Astrocyte of the cerebellum (primary cell): ENCODE measurements at regions not wholly inside any gene's neighbourhood (a gene's known extent, or its start where the extent isn't known, plus 50 kb on each side); places are given as distances from the start of the nearest gene placed in this dataset.

Source experiments
- DNase-seq: peaks from one replicate; pipeline ENCODE4 v3.0.0-alpha.2; 2011; ENCODE audit warnings: low read depth
- H3K4me3 ChIP-seq: 2 replicates; pipeline ENCODE4 v1.5.1; 2011; ENCODE audit warnings: mild to moderate bottlenecking, low read depth, low read length, moderate library complexity
- in situ Hi-C: cut with HindIII; loops from 2 replicates; pipeline ENCODE4 v1.10.0; 2017; ENCODE audit warnings: low sequenced_read_pairs
- TF ChIP-seq, protein P1 (sequence below): IDR thresholded peaks from 2 replicates; pipeline ENCODE4 v1.5.1; 2012; ENCODE audit warnings: low read length, low read depth, moderate library complexity, mild to moderate bottlenecking; ENCODE audit errors: missing control alignments

DNA sequence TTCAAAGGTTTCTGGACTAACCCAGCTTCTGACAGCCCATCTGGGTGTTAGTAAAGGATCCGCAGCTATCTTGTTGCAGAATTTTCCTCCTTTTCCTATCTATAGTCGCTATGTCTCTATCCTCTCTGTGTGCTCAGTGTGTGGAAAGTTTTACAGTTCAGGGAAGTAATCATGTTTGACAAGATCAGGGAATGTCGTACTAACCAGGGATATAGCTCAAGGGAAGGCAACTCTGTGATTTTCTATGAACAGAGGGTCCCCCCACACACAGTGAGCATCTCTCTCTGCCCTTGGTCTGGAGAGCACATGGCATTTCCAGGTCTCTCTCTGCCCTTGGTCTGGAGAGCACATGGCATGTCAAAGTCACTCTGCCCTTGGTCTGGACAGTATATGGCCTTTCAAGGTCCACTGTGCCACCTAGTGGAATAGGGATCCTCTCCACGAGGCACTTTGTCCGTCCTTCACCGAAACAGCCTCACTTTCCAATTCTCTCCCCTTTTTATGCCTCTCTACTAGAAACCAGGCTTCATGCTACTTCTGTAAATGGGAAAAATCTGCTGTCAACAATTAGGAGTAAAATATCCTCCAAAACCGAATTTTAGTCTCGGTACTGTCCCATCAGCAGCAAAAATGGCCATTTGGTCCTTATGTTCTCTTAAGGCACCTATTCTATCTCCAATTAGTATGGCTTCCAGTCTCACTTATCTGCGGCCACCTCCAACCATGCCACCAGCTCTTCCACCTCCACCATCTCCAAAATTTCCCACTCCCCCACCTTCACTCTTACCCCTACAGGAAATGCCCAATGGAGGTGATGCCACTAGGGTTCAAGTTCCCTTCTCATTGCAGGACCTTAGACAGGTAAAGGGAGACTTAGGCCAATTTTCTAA, 88.7 kb downstream of the IGLL5 start:
- DNase-seq: no peak
- TF ChIP-seq, protein P1, sequence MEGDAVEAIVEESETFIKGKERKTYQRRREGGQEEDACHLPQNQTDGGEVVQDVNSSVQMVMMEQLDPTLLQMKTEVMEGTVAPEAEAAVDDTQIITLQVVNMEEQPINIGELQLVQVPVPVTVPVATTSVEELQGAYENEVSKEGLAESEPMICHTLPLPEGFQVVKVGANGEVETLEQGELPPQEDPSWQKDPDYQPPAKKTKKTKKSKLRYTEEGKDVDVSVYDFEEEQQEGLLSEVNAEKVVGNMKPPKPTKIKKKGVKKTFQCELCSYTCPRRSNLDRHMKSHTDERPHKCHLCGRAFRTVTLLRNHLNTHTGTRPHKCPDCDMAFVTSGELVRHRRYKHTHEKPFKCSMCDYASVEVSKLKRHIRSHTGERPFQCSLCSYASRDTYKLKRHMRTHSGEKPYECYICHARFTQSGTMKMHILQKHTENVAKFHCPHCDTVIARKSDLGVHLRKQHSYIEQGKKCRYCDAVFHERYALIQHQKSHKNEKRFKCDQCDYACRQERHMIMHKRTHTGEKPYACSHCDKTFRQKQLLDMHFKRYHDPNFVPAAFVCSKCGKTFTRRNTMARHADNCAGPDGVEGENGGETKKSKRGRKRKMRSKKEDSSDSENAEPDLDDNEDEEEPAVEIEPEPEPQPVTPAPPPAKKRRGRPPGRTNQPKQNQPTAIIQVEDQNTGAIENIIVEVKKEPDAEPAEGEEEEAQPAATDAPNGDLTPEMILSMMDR: no peak
- no peak overlapping the region for H3K4me3 ChIP-seq
- in situ Hi-C loops: no loop called here

DNA sequence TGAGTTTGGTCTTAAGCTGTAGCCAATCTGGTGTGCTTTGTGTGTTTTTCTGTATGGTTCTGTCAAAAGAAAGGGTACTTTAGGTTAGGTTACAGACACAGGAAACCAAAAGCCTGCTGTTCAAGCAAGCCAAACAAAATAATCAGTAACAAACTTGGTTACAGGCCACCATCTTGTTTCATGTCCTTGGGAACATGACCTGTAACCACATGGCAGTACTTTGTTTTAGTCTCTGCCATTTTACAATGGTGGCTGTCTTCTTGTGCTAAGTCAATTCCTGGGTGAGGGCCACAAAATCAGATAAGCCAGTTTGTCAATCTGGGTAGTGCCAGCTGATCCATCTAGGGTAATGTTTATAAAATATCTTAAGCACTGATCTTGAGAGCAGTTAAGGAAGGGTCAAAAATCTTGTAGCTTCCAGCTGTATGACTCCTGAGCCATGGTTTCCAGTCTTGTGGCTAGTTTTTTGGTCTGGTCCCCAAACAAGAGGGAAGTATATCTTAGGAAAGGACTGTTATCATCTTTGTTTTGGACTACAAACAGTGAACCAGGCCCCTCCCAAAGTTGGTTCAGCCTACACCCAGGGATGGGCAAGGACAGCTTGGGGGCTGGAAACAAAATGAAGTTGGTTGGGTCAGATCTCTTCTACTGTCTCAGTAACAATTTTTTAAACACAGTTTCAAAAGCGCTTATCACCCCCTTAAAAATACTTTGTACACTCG, 90.0 kb downstream of the IGLL5 start:
- in situ Hi-C loops: no loop called here
- TF ChIP-seq, protein P1: no peak
- no peak overlapping the region for H3K4me3 ChIP-seq
- DNase-seq: no peak

DNA sequence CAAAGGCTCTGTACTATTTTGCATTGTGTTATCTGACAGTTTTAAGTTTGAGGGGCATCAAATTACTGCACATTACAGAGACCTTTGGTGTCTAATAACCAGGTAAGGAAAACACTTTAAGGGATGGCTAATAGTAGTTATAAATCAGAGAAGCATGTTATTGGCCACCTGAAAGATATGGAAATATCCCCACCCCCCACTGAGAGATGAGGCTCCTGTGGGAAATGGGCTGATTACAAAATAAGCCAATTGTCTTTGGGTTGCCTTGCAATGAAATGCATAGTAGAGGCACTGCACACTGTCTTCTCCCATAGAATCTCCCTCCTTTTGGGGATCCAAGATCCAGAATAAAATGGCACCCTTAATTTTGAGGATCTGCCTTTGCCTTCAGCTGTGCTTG, 91.0 kb downstream of the IGLL5 start:
- in situ Hi-C loops: no loop called here
- H3K4me3 ChIP-seq: no peak overlapping the region
- no peak for DNase-seq
- TF ChIP-seq, protein P1: no peak

DNA sequence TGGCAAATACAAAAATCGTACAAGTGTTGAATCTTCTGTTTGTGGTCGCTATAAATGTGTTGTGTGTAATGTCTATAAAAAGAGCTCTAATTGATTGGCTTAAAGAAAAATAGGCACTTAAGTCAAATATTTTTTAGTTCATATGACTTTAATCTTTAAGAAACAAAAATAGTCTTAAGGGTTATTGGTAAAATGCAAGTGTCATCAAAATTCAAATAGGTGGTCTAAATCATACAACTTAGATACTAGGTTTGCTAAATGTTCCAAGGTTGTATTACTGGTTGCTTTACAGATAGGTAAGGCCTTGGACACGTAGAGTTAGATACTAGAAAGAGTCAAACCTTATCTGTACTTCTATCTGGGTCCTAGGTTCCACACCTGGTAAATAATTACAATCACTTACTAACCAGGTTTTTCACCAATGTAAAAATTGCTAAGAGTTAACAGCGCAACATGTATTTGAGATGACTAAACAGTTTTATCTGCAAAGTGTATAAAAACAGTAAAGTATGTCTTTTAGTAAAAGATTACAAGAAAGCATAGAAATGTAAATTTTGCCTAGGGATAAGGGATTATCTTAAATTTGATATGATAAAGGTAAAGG, 91.1 kb upstream of the GNAZ start:
- in situ Hi-C loops: no loop called here
- TF ChIP-seq, protein P1: no peak
- DNase-seq: no peak
- H3K4me3 ChIP-seq: no peak overlapping the region

DNA sequence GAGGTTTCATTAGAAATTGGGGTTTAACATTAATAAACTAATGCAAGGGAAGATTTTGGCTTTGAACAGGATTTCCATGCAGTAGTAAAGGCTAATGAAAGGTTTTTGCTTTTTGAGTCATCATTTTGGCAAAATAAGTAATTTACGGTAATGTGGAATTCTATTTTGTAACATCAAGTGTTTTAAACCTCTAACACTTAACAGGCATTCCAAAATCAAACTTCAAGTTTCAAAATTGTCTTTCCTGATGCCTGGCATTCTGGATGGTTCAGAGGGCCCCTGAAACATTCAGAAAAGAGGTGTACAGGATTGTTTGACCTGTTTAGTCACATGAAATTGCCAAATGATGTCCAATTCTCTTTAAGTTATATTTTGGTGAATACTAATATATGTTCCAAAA, 90.4 kb upstream of the GNAZ start:
- TF ChIP-seq, protein P1: no peak
- in situ Hi-C loops: no loop called here
- no peak overlapping the region for H3K4me3 ChIP-seq
- DNase-seq: no peak

DNA sequence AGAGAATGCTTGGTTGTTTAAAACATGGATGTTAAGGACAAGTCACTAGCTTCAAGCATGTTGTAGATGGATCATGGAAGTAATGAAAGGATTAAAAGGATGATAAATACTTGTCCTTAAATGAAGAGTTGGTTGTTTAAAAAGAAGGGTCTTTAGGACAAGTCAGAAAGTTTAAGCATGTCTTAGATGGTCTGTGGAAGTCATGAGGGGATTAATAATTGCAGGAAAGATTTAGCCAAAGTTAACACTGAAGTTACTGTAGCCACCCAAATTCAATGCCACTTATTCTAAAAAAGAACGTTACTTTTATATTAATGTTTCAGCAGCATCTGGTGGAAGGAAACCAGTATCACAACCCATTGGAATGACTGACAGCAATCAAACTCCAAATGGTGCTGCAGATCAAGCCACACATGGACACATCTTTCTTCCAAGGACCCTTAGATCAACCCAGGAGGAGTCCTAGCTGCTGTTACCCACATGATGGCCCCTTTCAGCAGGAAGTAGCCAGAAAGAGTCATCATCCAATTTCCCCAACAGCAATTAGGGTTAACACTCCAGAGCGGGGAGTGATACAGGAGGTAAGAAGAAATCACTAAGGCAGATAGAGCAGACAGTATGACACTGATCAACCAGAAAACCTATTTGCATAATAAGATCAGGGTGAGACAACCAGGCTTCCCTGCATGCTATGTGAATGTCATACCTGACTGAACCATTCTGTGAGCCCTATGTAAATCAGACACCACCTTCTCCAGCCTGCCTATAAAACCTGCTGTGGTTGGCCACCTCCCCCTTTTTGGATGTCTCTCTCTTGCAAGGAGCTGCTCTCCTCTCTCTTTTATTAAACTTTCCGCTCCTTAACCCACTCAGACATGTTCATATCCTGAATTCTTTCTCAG, 88.4 kb upstream of the GNAZ start:
- H3K4me3 ChIP-seq: no peak overlapping the region
- DNase-seq: no peak
- TF ChIP-seq, protein P1: no peak
- in situ Hi-C loops: no loop called here
